ENCODE measurements at regions not wholly inside any gene's neighbourhood (a gene's known extent, or its start where the extent isn't known, plus 50 kb on each side); places are given as distances from the start of the nearest gene placed in this dataset.

- DNase-seq, result no peak
These were observed 334.8 kb upstream of the NOVA1 start for GRCh38 chr14:26932606-26933005.

GRCh38 chr14:26933431-26933830, 335.6 kb upstream of the NOVA1 start:
- no peak for DNase-seq

GRCh38 chr14:26934151-26934550, 336.3 kb upstream of the NOVA1 start:
- no peak for DNase-seq

- no peak for DNase-seq
These were observed 337.9 kb upstream of the NOVA1 start for GRCh38 chr14:26935733-26936132.

GRCh38 chr14:26938054-26938453, 340.2 kb upstream of the NOVA1 start:
- no peak for DNase-seq

- DNase-seq, result no peak
These were observed 341.9 kb upstream of the NOVA1 start for GRCh38 chr14:26939755-26940154.

- DNase-seq, result no peak
These were observed 343.7 kb upstream of the NOVA1 start for GRCh38 chr14:26941521-26941920.

- DNase-seq, result no peak
These were observed 349.4 kb upstream of the NOVA1 start for GRCh38 chr14:26947265-26947664.

- no peak for DNase-seq
These were observed 361.6 kb upstream of the NOVA1 start for GRCh38 chr14:26959437-26959836.

GRCh38 chr14:26959972-26960660, 362.3 kb upstream of the NOVA1 start:
- no peak for DNase-seq

GRCh38 chr14:26963711-26964110, 365.9 kb upstream of the NOVA1 start:
- peak; percentile 16 to 19 for DNase-seq

GRCh38 chr14:26965490-26965889, 367.7 kb upstream of the NOVA1 start:
- DNase-seq, result no peak

- DNase-seq, result peak; percentile 27 to 35
These were observed 369.1 kb upstream of the NOVA1 start for GRCh38 chr14:26966908-26967307.

GRCh38 chr14:26974965-26975364, 377.1 kb upstream of the NOVA1 start:
- DNase-seq, result no peak

GRCh38 chr14:26982071-26982470, 384.2 kb upstream of the NOVA1 start:
- no peak for DNase-seq

- DNase-seq, result peak; percentile 86 to 87
These were observed 386.7 kb upstream of the NOVA1 start for GRCh38 chr14:26984311-26985177.

GRCh38 chr14:26987744-26988363, 390.0 kb upstream of the NOVA1 start:
- no peak for DNase-seq

- no peak for DNase-seq
These were observed 393.1 kb upstream of the NOVA1 start for GRCh38 chr14:26990946-26991345.

- no peak for DNase-seq
These were observed 394.7 kb upstream of the NOVA1 start for GRCh38 chr14:26992403-26993115.

- DNase-seq, result no peak
These were observed 395.7 kb upstream of the NOVA1 start for GRCh38 chr14:26993556-26993955.

GRCh38 chr14:26995301-26995700, 397.5 kb upstream of the NOVA1 start:
- no peak for DNase-seq

GRCh38 chr14:26996246-26996645, 398.4 kb upstream of the NOVA1 start:
- DNase-seq, result no peak

GRCh38 chr14:27002179-27002578, 404.3 kb upstream of the NOVA1 start:
- DNase-seq, result no peak

Measured in SHP77 (cell line).